ENCODE measurements at regions not wholly inside any gene's neighbourhood (a gene's known extent, or its start where the extent isn't known, plus 50 kb on each side); places are given as distances from the start of the nearest gene placed in this dataset.
A peak's percentile ranks its signal among the peaks of the same experiment; 100 is the strongest.

- DNase-seq: no peak
These were observed 447.4 kb downstream of the XPNPEP1 start for GRCh38 chr10:109475711-109476421.

DNA sequence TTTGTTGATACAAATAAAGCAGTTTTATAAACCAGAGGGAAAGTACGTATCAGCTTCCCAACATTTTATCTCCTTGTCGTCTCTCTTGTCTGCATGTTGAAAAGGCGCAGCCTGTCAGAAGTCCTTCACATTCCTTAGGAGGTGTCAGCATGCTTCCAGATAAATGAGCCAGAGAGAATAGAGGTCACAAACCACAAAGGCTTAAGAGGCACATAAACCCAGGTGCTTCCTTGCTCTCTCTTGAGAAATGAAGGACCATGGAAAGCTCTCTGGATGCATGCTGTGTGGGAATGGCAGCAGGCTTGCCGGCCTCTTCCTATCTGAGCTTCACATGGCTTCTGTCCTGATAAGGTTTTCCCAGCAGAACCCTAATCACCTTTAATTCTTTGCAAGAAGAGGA lies 448.5 kb downstream of the XPNPEP1 start:
- DNase-seq: no peak

DNA sequence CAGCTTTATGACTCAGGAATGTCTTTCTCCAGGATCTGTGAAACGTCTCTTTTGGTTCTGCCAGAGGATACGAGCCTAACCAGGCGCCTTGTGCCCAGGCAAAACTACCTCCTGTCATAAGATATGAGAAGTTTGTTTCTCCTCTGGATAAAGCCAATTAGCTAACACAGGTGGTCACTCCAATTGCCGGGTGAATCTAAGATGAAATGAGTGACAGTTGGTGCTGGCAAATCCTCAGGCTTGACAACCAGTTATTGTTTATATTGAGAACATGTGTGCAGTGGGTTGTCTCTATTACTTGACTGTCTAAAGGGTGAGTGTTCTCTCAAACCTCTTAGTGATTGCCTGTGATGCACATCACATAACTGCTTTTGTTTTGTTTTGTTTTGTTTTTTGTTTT lies 449.1 kb downstream of the XPNPEP1 start:
- no peak for DNase-seq

DNA sequence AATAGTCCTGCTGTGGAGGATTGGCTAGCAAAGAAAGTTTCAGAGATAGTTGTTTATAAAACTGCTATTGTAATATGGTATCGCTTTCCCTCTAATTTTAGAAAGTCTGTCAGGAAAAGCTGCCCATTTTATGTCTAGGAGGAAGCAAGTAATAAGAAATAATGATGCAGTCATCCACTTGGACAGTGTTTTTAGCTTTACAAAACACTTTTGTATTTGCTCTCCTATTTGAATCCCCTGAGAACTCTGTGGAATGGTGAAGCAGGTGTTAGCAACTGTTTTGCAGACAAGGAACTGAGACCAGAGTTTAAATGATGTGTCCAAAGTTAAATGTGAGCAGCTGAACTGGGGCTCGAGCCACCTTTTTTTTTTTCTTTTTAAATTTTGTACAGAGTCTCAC lies 455.8 kb downstream of the XPNPEP1 start:
- DNase-seq: no peak

- DNase-seq: no peak
These were observed 458.4 kb downstream of the XPNPEP1 start for GRCh38 chr10:109464949-109465348.

- DNase-seq: no peak
These were observed 466.0 kb downstream of the XPNPEP1 start for GRCh38 chr10:109457302-109457638.

DNA sequence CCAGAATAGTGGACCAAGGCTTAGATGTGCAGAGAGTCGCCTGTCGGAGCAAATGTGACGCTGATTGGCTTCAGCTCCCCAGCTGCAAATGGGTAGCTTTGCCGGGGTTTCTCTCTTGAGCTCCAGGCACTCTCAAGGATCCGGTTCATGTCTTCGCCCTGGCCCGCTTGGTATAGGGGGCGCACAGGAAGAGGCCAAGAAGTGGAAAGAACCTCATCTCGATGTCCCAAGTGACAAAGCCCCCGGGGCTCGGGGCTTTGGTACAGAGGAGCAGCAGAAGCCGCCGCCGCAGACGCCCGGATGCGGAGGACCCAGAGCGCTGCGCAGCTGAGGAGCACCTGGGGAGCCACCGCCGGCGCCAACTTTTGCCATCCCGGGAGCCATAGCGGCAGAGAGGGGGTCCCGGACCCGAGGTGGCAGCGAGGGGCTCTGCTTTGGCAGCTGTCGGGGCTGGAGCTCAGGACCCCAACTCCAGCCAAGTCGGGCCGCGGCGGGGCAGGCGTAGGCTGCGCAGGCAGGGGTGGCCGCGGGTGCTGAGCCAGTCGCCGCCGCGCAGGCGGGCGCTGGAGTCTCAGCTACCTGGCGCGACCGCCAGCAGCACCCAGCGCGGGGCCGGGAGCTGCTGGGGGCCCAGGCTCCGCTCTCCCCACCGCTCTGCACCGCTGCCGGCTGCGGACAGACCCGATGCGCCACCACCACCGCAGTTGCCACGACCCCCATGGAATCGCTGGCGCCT lies 466.6 kb downstream of the XPNPEP1 start:
- no peak for DNase-seq

DNA sequence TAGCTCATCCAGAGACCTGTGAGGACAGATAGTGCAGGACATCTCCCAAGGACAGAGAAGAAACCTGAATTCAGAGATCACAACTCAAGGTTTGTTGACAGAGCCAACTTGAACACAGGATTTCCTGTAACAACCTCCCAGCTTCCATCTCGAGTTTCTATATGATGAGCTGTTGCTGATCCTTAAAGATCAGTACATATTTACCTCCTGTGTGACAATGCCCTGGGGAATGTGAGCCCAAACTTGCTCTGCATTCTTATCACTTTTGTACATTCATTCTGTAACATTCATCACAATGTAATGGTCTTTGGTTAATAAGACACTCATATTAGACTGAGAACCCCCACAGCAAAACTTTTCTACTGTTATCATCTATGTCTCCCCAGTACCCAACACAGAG lies 468.6 kb downstream of the XPNPEP1 start:
- no peak for DNase-seq

GRCh38 chr10:109451879-109452278 lies 471.4 kb downstream of the XPNPEP1 start:
- no peak for DNase-seq

GRCh38 chr10:109450702-109451101 lies 472.6 kb downstream of the XPNPEP1 start:
- DNase-seq: no peak

DNA sequence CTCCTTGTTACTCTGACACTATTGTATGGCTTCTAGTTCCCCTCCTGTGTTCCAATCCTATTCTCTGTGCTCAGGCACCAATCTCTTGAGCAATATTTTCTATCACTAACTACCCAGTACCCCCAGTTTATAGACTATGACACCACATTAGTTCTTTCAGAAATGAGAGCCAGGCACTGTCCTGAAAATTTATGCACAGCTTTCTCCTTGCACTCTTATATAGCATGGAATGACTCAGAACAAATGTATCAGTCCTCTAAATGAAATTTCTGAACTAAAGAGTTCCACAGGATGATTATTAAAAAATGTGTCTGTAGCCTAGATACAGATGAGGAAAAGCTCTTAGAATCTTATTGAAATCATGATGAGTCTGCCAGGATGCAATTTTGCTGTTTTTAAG lies 489.9 kb downstream of the XPNPEP1 start:
- DNase-seq: no peak

- DNase-seq: no peak
These were observed 491.0 kb downstream of the XPNPEP1 start for GRCh38 chr10:109432281-109432680.

DNA sequence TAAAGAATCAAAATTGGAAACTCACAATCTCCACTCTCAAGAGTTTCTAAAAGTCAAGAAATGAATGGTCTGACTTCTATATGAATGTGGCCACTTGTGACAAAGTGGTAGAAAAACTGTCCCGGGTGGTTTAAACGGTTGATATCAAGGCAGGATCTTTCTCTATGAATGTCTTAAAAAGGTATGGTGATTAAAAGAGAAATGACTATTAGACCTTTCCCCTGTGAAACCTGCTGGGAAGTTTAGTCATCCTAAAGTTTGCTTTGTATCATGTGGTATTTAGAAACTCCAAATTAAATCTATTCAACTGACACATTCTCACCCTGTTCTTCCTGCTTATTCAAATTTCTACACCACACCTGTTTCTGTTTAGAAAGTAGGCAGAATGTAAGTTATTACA lies 492.5 kb downstream of the XPNPEP1 start:
- DNase-seq: no peak

DNA sequence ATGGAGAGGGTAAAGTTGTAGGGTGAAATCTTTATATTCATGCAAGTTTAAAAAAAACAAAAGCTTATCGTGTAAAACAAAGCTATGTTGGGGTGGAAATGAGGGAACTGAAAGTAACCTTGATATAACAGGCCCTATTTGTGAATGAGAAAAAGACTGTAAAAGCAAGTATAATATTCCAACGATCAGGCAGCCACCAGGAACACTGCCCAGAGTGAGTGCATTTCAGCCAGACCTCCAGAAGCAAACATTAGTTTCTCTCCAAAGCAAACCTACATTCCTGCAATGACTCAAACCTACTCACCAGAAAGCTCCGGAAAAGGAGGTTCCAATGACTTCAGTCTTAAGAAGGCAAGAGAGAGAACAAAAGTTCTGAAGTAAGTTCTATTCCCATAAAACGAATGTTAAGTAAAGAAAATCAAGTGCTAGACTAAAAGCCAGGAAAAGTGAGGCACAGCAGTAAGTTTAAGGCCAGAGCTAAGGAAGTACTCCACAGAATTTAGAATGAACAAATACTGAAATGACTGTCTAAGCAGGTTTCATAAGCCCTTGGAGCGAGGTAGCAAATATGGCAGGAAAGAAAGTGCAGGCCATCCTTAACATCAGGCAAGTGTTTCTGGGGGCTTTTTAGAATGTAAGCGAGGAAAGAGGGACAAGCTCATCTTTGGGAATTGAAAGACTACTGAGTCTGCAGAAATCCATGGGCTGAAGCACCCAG lies 493.1 kb downstream of the XPNPEP1 start:
- peak; percentile 80 for DNase-seq

DNA sequence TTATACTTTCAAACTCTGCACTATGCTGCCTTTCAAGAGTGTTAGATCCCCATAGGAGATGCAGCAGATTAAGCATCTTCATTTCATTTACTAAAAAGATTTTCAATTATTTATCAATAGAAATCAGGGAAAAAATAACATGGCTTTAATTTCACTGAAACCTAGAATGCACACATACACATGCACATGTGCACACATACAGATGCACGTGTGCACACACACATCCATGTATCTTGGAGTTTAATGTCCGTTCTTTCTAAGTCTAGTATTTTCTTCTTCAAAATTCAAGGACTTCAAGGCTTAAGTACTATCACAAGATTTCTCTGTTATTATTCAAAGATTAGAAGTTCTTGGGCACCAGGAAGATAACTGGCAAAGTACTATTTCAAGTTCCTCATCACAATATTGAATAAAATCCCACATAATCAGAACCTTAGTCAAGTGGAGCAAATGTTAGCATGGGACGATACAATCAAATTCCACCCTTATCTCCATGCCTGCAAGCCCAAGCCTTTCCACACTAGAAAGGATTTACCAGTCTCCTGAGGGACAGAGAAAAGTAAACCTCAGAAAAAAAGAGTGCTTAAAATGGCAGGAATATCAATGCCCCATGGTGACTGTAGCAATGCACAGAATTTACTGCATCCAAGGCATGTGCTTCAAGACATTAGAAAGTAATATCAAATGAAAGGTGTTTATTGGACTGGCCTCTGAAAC lies 494.4 kb downstream of the XPNPEP1 start:
- DNase-seq: no peak

- peak; percentile 7 for DNase-seq
These were observed 495.9 kb downstream of the XPNPEP1 start for GRCh38 chr10:109427411-109427810.

- DNase-seq: no peak
These were observed 496.3 kb downstream of the XPNPEP1 start for GRCh38 chr10:109426987-109427386.

- no peak for DNase-seq
These were observed 504.5 kb downstream of the XPNPEP1 start for GRCh38 chr10:109418795-109419194.

GRCh38 chr10:109417803-109418202 lies 505.5 kb downstream of the XPNPEP1 start:
- no peak for DNase-seq

DNA sequence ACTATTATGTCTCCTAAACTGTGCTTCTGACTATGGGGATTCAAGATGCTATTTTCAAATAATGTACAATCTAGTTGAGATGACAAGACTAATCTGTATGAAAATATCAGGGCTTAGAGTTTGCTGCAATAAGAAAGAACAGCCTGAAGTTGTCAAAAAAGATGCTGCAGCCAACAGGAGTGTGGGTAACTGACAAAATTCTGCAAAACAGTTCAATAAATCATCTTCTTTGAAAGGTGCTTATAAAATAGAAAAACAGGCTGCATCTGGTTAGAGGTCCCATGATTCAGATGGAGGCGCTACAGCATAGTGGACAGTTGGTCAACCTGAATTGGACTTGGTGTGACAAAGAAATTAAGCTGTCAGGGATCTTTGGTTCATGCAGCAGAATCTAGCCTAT lies 511.0 kb downstream of the XPNPEP1 start:
- DNase-seq: no peak

DNA sequence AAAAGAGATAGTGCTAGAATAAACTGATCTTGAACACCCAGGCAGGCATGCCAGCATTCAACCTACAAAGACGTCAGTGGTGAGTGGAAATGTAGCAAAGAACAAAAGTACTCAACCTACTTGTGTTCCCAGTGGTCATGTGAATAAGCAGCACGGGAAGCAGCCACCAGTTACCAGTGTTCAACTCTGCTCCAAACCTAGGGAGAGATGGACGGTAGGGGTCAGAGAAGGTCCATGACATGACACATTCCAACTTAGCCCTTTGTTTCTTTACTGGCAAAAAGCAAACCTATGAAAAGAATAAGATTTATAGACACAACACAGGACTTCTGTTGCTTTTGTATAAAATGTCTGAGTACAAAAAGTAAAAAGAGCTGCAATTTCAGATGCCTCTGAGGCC lies 511.4 kb downstream of the XPNPEP1 start:
- DNase-seq: no peak

DNA sequence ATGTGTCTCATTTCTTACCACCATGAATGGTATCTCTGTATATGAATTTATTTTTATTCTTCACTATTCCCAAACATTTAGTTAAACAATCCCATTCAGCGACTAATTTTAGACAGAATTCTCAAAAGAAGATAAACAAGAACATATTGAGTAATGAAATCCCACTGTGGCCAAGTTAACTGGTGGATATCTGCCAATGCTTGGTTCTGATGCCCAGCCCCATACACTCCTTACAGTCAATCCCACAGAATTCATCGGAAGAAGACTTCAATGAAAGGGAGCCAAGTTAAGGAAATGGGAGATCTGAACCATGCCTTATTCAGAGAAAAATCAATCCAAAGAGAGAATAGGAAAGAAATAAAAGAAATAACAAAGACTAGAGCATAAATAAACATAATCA lies 518.0 kb downstream of the XPNPEP1 start:
- DNase-seq: no peak

DNA sequence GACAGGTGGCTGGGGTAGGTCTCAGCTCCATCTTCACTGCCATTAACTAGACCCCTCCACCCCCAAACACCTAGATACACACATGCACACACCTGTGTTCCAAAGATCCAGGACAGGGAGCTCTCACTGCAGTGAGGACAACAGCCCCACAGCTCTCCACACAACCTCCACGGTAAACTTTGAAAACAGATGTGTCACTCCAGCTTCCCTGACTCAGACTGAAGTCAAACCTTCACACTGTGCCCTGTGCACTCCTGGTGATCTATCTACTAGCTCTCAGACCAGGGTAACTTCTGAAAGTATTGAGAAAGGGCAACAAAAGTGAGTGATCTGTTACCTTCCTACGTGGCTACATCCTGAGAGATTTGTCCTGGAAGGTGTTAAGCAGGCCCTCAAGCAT lies 519.8 kb downstream of the XPNPEP1 start:
- DNase-seq: no peak

- no peak for DNase-seq
These were observed 529.9 kb downstream of the XPNPEP1 start for GRCh38 chr10:109393425-109393824.
